ENCODE measurements at regions not wholly inside any gene's neighbourhood (a gene's known extent, or its start where the extent isn't known, plus 50 kb on each side); places are given as distances from the start of the nearest gene placed in this dataset.

DNA sequence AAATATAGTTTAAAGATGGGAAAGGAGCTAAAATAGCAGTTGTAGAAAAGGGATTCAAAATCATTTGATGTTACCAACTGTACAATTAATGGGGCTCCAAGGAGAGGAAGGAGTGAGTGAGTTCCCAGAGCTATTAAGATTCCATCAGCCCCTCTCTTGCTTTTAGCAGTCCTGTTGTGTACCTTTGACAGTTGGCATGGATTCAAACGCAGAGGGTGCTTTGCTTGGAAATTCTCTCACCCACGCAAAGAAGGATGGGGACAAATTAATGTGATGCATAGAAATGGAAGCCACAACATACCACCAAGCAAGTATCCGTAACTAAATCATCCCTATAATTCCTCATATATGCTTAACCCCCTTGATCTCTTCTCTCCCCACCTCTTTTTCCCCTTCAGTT, 461.3 kb downstream of the EBF1 start:
- H4K20me1 ChIP-seq (ENCODE audit: low read depth, low read length), result no peaks in the 10 kb centered on the region
- no peak overlapping the region for H3K4me2 ChIP-seq (ENCODE audit: low read depth, low read length, poor library complexity, severe bottlenecking)
- H3K27me3 ChIP-seq (ENCODE audit: low read length), result no peaks in the 10 kb centered on the region
- no peaks in the 10 kb centered on the region for H3K36me3 ChIP-seq (ENCODE audit: low read length)
- no peak for TF ChIP-seq EZH2phosphoT487 (conservative IDR thresholded peaks at IDR 0.05; ENCODE audit: low read length)
- TF ChIP-seq, protein P1, sequence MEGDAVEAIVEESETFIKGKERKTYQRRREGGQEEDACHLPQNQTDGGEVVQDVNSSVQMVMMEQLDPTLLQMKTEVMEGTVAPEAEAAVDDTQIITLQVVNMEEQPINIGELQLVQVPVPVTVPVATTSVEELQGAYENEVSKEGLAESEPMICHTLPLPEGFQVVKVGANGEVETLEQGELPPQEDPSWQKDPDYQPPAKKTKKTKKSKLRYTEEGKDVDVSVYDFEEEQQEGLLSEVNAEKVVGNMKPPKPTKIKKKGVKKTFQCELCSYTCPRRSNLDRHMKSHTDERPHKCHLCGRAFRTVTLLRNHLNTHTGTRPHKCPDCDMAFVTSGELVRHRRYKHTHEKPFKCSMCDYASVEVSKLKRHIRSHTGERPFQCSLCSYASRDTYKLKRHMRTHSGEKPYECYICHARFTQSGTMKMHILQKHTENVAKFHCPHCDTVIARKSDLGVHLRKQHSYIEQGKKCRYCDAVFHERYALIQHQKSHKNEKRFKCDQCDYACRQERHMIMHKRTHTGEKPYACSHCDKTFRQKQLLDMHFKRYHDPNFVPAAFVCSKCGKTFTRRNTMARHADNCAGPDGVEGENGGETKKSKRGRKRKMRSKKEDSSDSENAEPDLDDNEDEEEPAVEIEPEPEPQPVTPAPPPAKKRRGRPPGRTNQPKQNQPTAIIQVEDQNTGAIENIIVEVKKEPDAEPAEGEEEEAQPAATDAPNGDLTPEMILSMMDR (IDR thresholded peaks at IDR 0.05; ENCODE audit: insufficient read depth, low read length, poor library complexity, severe bottlenecking), result no peak
- H3K79me2 ChIP-seq (ENCODE audit: insufficient read depth, low read length), result no peaks in the 10 kb centered on the region
- no peaks in the 10 kb centered on the region for H3K9me3 ChIP-seq (ENCODE audit: insufficient read depth, low read length)
- H3K4me3 ChIP-seq (ENCODE audit: insufficient read depth, low read length, poor library complexity, severe bottlenecking), result no peak overlapping the region
- H3F3A ChIP-seq (ENCODE audit: insufficient read depth), result no peaks in the 10 kb centered on the region
- no peaks in the 10 kb centered on the region for H3K9me2 ChIP-seq (replicated peaks; ENCODE audit: insufficient read depth, low read length)
- no peak overlapping the region for H3K9ac ChIP-seq (ENCODE audit: low read length)
- H3K27ac ChIP-seq (ENCODE audit: low read depth, low read length), result no peak overlapping the region
- H2AFZ ChIP-seq (ENCODE audit: low read depth, low read length, severe bottlenecking), result no peak overlapping the region

DNA sequence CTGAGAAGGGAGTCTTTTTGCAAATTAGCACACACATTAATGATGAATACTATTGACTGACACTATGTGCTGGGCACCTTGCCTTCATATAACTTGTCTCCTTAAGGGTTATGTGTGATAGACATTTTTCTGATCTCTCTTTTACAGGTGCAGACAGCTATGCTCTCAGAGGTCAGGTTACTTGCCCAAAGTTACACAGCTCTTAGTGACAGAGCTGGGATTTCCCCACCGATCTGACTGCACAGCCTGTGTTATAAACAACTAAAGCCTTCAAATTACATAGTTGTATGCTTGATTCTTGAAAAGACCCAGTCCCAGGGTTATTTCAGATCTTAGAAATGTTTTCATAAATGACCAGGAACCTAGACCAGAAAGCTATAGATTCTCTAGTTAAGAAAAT, 462.7 kb downstream of the EBF1 start:
- no peaks in the 10 kb centered on the region for H3K9me2 ChIP-seq (replicated peaks; ENCODE audit: insufficient read depth, low read length)
- no peaks in the 10 kb centered on the region for H3K9me3 ChIP-seq (ENCODE audit: insufficient read depth, low read length)
- H3K27me3 ChIP-seq (ENCODE audit: low read length), result no peaks in the 10 kb centered on the region
- TF ChIP-seq, protein P1 (IDR thresholded peaks at IDR 0.05; ENCODE audit: insufficient read depth, low read length, poor library complexity, severe bottlenecking), result no peak
- TF ChIP-seq EZH2phosphoT487 (conservative IDR thresholded peaks at IDR 0.05; ENCODE audit: low read length), result no peak
- H3K27ac ChIP-seq (ENCODE audit: low read depth, low read length), result no peak overlapping the region
- H3K4me2 ChIP-seq (ENCODE audit: low read depth, low read length, poor library complexity, severe bottlenecking), result no peak overlapping the region
- H3K79me2 ChIP-seq (ENCODE audit: insufficient read depth, low read length), result no peaks in the 10 kb centered on the region
- H2AFZ ChIP-seq (ENCODE audit: low read depth, low read length, severe bottlenecking), result no peak overlapping the region
- H3K9ac ChIP-seq (ENCODE audit: low read length), result no peak overlapping the region
- H4K20me1 ChIP-seq (ENCODE audit: low read depth, low read length), result no peaks in the 10 kb centered on the region
- no peaks in the 10 kb centered on the region for H3K36me3 ChIP-seq (ENCODE audit: low read length)
- no peak overlapping the region for H3K4me3 ChIP-seq (ENCODE audit: insufficient read depth, low read length, poor library complexity, severe bottlenecking)
- no peaks in the 10 kb centered on the region for H3F3A ChIP-seq (ENCODE audit: insufficient read depth)

DNA sequence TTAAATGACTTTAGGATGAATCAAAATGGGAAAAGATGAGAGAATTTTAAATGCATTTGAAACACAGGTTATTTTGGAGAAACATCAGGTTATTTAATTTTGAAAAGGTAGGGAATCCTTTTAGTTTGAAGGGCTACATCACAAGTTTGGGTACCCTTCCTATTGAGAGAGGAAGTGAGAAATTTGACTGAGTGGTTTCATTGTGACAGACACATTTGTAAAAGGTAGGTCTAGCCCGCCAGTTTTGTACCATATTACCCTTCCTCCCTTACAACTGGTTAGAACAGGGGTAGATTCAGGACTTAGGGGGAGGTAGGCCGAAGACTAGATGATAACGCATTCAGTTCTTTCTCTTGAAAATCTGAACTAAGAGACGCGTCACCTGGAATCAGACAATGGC, 464.2 kb downstream of the EBF1 start:
- Histone ChIP-seq H3K9me2 (replicated peaks; ENCODE audit: insufficient read depth, low read length) (no peaks in the 10 kb centered on the region), H3K79me2 (ENCODE audit: insufficient read depth, low read length) (no peaks in the 10 kb centered on the region), H3K9me3 (ENCODE audit: insufficient read depth, low read length) (no peaks in the 10 kb centered on the region), H3K36me3 (ENCODE audit: low read length) (no peaks in the 10 kb centered on the region), H3K4me2 (ENCODE audit: low read depth, low read length, poor library complexity, severe bottlenecking) (no peak overlapping the region), H3K27me3 (ENCODE audit: low read length) (no peaks in the 10 kb centered on the region), H2AFZ (ENCODE audit: low read depth, low read length, severe bottlenecking) (no peak overlapping the region), H4K20me1 (ENCODE audit: low read depth, low read length) (no peaks in the 10 kb centered on the region), H3F3A (ENCODE audit: insufficient read depth) (no peaks in the 10 kb centered on the region), H3K9ac (ENCODE audit: low read length) (no peak overlapping the region), H3K4me3 (ENCODE audit: insufficient read depth, low read length, poor library complexity, severe bottlenecking) (no peak overlapping the region), H3K27ac (ENCODE audit: low read depth, low read length) (no peak overlapping the region)
- TF ChIP-seq, protein P1 (IDR thresholded peaks at IDR 0.05; ENCODE audit: insufficient read depth, low read length, poor library complexity, severe bottlenecking), result no peak
- TF ChIP-seq EZH2phosphoT487 (conservative IDR thresholded peaks at IDR 0.05; ENCODE audit: low read length), result no peak

Data from SU-DHL-6 (cell line).